ENCODE measurements at regions not wholly inside any gene's neighbourhood (a gene's known extent, or its start where the extent isn't known, plus 50 kb on each side); places are given as distances from the start of the nearest gene placed in this dataset.

- no peak for DNase-seq (ENCODE audit: low spot score)
Measured at GRCh38 chr9:74443036-74443750, 53.9 kb upstream of the RORB start.

GRCh38 chr9:74444369-74444768, 52.8 kb upstream of the RORB start:
- DNase-seq (ENCODE audit: low spot score), result no peak
